K562 (cell line): ENCODE measurements at regions not wholly inside any gene's neighbourhood (a gene's known extent, or its start where the extent isn't known, plus 50 kb on each side); places are given as distances from the start of the nearest gene placed in this dataset.
A peak's percentile ranks its signal among the peaks of the same experiment; 100 is the strongest.

Source experiments
- ATAC-seq: fragments of 200-7000 bp; cut with Tn5 transposase; 3 replicates; pipeline ENCODE4 v1.9.1; 2020; ENCODE audit warnings: moderate library complexity
- BruUV-seq: library from RNA; stranded (reverse); fragments of 400-500 nt; replicated peaks from 2 replicates; lab custom pipeline; 2021; lab: Mats Ljungman, UMichigan
- CTCF ChIA-PET: fragments of 300-600 bp; formaldehyde crosslinking; extraction: SDS; loops from one replicate; lab custom pipeline; 2021; ENCODE audit warnings: low intra/inter-chr PET ratio; lab: Yijun Ruan, JAX
- POLR2A ChIA-PET: fragments of 300-600, 350-650 bp; sonication (Branson Sonifier 250); formaldehyde crosslinking; extraction: SDS; loops from one replicate; lab custom pipeline; 2021; ENCODE audit warnings: antibody characterized with exemption, inconsistent platforms; lab: Yijun Ruan, JAX
- DNase-seq, 4 experiments: peaks; one replicate each; pipeline versions ENCODE4 v3.0.0 to v3.0.0-alpha.2; 2011 to 2018; ENCODE audit warnings: low spot score in 3 of 4, mixed read lengths in 3 of 4; ENCODE audit errors: extremely low read depth in 1 of 4
- FAIRE-seq: peaks from 2 replicates; lab custom pipeline; 2011; peaks lifted over from hg19 to GRCh38; lab: Jason Lieb, UNC
- H2AFZ ChIP-seq: 2 replicates; pipeline ENCODE4 v1.6.0; 2011; ENCODE audit warnings: low read depth, low read length, control low read depth, inconsistent platforms
- H3K27ac ChIP-seq: fragments of 200-600 bp; 3 replicates; pipeline ENCODE4 v1.8.0; 2011; ENCODE audit warnings: low read depth, mild to moderate bottlenecking, control low read depth, inconsistent platforms, low read length, moderate library complexity, mixed read lengths; ENCODE audit errors: extremely low read depth
- H3K27me3 ChIP-seq, 2 experiments: fragments of 300-600 bp in 1 of 2; 2 replicates in 1 of 2; 3 replicates in 1 of 2; pipeline versions ENCODE4 v1.6.0 to v1.8.0; 2011; ENCODE audit warnings: inconsistent platforms in 2 of 2, low read length in 2 of 2, mild to moderate bottlenecking in 1 of 2, mixed read lengths in 1 of 2, moderate library complexity in 1 of 2; ENCODE audit not compliant: control insufficient read depth in 2 of 2, insufficient read depth in 2 of 2
- H3K36me3 ChIP-seq: fragments of 300-600 bp; 3 replicates; pipeline ENCODE4 v1.8.0; 2011; ENCODE audit warnings: mild to moderate bottlenecking, low read length, inconsistent platforms; ENCODE audit not compliant: control insufficient read depth, insufficient read depth
- H3K4me1 ChIP-seq, 2 experiments: fragments of 200-600 bp in 1 of 2; replicated peaks in 1 of 2; 2 replicates in 1 of 2; 3 replicates in 1 of 2; pipeline versions ENCODE4 v1.5.1 to v1.8.0; 2011; ENCODE audit warnings: inconsistent platforms in 2 of 2, low read length in 2 of 2, mild to moderate bottlenecking in 1 of 2, mixed read lengths in 1 of 2, moderate library complexity in 1 of 2; ENCODE audit not compliant: control insufficient read depth in 2 of 2, insufficient read depth in 2 of 2
- H3K4me2 ChIP-seq: 2 replicates; pipeline ENCODE4 v1.6.1; 2011; ENCODE audit warnings: low read length, control low read depth, inconsistent platforms, mixed read lengths; ENCODE audit not compliant: insufficient read depth
- H3K4me3 ChIP-seq: fragments of 200-600 bp; sonication (generic), shearing (Covaris generic); 2 replicates; pipeline ENCODE4 v1.5.1; 2016; ENCODE audit warnings: control low read depth, inconsistent platforms
- H3K79me2 ChIP-seq: fragments of 200-600 bp; 3 replicates; pipeline ENCODE4 v1.8.0; 2011; ENCODE audit warnings: low read length, inconsistent platforms; ENCODE audit not compliant: control insufficient read depth, insufficient read depth
- H3K9ac ChIP-seq, 2 experiments: 2 replicates each; pipeline versions ENCODE4 v1.6.0 to v1.6.1; 2011; ENCODE audit warnings: low read depth in 2 of 2, low read length in 2 of 2, control low read depth in 1 of 2, inconsistent platforms in 1 of 2, mild to moderate bottlenecking in 1 of 2, mixed read lengths in 1 of 2; ENCODE audit not compliant: insufficient read depth in 1 of 2
- H3K9me1 ChIP-seq: one replicate; pipeline ENCODE4 v1.6.0; 2011; ENCODE audit warnings: inconsistent platforms, mild to moderate bottlenecking, low read length, moderate library complexity; ENCODE audit not compliant: control insufficient read depth, insufficient read depth
- H3K9me3 ChIP-seq: replicated peaks from 2 replicates; pipeline ENCODE4 v1.5.1; 2011; ENCODE audit warnings: low read depth, low read length, inconsistent platforms; ENCODE audit not compliant: control insufficient read depth, insufficient read depth
- H4K20me1 ChIP-seq: replicated peaks from 2 replicates; pipeline ENCODE4 v1.6.1; 2011; ENCODE audit warnings: low read length, inconsistent platforms, mixed read lengths; ENCODE audit not compliant: control insufficient read depth, insufficient read depth
- CSDE1 ChIP-seq, 2 experiments: fragments of 450-650 bp; IDR thresholded peaks; 2 replicates each; pipeline ENCODE4 v1.6.1; 2016; ENCODE audit warnings: mild to moderate bottlenecking in 1 of 2
- DPF2 ChIP-seq: fragments of 450-650 bp; IDR thresholded peaks from 2 replicates; pipeline ENCODE4 v1.6.1; 2016
- FOSL1 ChIP-seq: fragments of 200-800 bp; sonication (Bioruptor generic); conservative IDR thresholded peaks from 2 replicates; pipeline ENCODE4 v1.6.1; 2016; ENCODE audit warnings: missing genetic modification characterization, missing compliant biosample characterization
- TRIM28 ChIP-seq: fragments of 450-650 bp; IDR thresholded peaks from 2 replicates; pipeline ENCODE4 v1.6.1; 2017
- ZNF143 ChIP-seq: sonication (generic); formaldehyde crosslinking; IDR thresholded peaks from 2 replicates; pipeline ENCODE4 v1.9.0; 2022; ENCODE audit warnings: mild to moderate bottlenecking, missing genetic modification reagents
- WGBS: fragments of 100-300 bp; shearing (Covaris generic); methylation state at CpG from one replicate; pipeline ENCODE4 v1.1.6; 2016; ENCODE audit warnings: low coverage, mixed read lengths; ENCODE audit not compliant: insufficient coverage; ENCODE audit errors: missing lambda C conversion rate; 5-methylcytosine and 5-hydroxymethylcytosine counted together
- in situ Hi-C: fragments of 300-500 bp; cut with MboI; formaldehyde crosslinking; loops from 4 replicates; pipeline ENCODE4 v1.15.0; 2018; ENCODE audit warnings: inconsistent platforms, mixed read lengths
- intact Hi-C: fragments of 100-400 bp; cut with micrococcal nuclease; formaldehyde crosslinking; loops from 2 replicates; pipeline ENCODE4 v1.14.2; 2022
- TF ChIP-seq, protein P1 (sequence below), 2 experiments: fragments of 450-650 bp; IDR thresholded peaks; 2 replicates each; pipeline ENCODE4 v1.6.1; 2016; ENCODE audit warnings: mild to moderate bottlenecking in 2 of 2, borderline replicate concordance in 1 of 2, low read depth in 1 of 2, moderate library complexity in 1 of 2
- TF ChIP-seq, protein P2 (sequence below): fragments of 250-450 bp; sonication (Bioruptor Pico); IDR thresholded peaks from 2 replicates; pipeline ENCODE4 v1.5.0; 2020; ENCODE audit warnings: mild to moderate bottlenecking

DNA sequence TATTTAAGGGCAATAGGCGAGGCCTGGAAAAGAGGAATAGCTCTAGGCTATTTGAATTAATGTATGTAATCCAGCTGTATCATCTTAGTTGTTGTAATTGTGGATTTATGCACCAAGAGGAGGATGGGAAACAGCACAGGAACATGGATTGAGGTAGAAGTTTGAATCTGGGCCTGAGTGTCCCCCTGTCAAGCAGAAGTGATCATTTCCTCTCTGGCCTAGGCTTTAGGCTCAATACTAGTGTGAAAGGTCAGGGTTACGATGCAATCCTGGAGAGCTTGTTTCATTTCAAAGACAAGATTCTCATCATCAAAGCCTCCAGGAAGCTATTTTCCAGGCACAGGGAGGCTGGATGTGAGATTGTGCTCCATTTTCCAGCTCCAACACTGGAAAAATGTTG is 77.9 kb upstream of the HSD17B12 start:
- Histone ChIP-seq H4K20me1 (no peaks in the 10 kb centered on the region; the same call in 1 of the 2 replicates), H3K79me2 (no peaks in the 10 kb centered on the region), H3K36me3 (no peaks in the 10 kb centered on the region), H3K27me3 (peaks cover under 1 to 3% of the 10 kb centered on the region in 2 experiments; a peak in 2 of 5 replicates), H3K27ac (no peak overlapping the region), H3K9ac (no peak overlapping the region), H3K4me2 (no peak overlapping the region), H2AFZ (no peak overlapping the region), H3K9me1 (no peaks in the 10 kb centered on the region), H3K4me3 (no peak overlapping the region), H3K4me1 (no peaks in the 10 kb centered on the region), H3K9me3 (no peaks in the 10 kb centered on the region)
- no peak for DNase-seq
- no TSS peak for BruUV-seq
- ChIA-PET POLR2A (no interaction called here), CTCF (no interaction called here)
- ATAC-seq, result no peak
- no peak for TF ChIP-seq DPF2
- TF ChIP-seq CSDE1 (IDR thresholded peaks at IDR 0.05), result no peak
- no peak for FAIRE-seq
- intact Hi-C loops (no loop called here), in situ Hi-C loops (no loop called here)
- WGBS, result 0% methylated on average over 2 of the region's 2 CpGs

DNA sequence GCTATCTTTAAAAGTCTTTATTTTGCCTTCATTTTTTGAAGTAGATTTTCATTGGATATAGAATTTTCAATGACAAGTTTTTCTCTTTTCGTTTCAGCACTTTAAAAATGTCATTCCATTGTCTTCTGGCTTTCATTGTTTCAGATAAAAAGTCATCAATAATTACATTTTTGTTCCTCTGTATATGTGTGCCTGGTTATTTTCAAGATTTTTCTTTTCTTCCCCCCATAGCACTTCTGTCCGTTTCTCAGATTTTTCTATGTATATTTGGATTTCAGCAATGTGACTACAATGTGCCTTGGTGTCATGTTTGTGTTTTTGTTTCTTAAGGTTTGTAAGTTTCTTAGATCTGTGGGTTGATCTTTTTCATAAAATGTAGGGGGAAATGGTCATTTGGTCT is 66.3 kb upstream of the HSD17B12 start:
- 0% methylated on average over 2 of the region's 2 CpGs for WGBS
- CTCF ChIA-PET, result no interaction called here
- intact Hi-C loops (no loop called here), in situ Hi-C loops (no loop called here)
- no TSS peak for BruUV-seq
- no peaks in the 10 kb centered on the region for H4K20me1 ChIP-seq
- H3K9me3 ChIP-seq, result no peaks in the 10 kb centered on the region
- no peak overlapping the region for H2AFZ ChIP-seq
- no peaks in the 10 kb centered on the region for H3K36me3 ChIP-seq
- ATAC-seq, result no peak
- H3K4me2 ChIP-seq, result no peak overlapping the region
- no peak for DNase-seq
- no peak overlapping the region for H3K4me3 ChIP-seq
- no peaks in the 10 kb centered on the region for H3K27me3 ChIP-seq
- no peak overlapping the region for H3K9ac ChIP-seq
- FAIRE-seq, result no peak
- no peaks in the 10 kb centered on the region for H3K9me1 ChIP-seq
- H3K79me2 ChIP-seq, result no peaks in the 10 kb centered on the region
- POLR2A ChIA-PET, result no interaction called here
- no peaks in the 10 kb centered on the region for H3K4me1 ChIP-seq
- H3K27ac ChIP-seq, result no peak overlapping the region
- no peak for TF ChIP-seq FOSL1
- TF ChIP-seq, protein P1, sequence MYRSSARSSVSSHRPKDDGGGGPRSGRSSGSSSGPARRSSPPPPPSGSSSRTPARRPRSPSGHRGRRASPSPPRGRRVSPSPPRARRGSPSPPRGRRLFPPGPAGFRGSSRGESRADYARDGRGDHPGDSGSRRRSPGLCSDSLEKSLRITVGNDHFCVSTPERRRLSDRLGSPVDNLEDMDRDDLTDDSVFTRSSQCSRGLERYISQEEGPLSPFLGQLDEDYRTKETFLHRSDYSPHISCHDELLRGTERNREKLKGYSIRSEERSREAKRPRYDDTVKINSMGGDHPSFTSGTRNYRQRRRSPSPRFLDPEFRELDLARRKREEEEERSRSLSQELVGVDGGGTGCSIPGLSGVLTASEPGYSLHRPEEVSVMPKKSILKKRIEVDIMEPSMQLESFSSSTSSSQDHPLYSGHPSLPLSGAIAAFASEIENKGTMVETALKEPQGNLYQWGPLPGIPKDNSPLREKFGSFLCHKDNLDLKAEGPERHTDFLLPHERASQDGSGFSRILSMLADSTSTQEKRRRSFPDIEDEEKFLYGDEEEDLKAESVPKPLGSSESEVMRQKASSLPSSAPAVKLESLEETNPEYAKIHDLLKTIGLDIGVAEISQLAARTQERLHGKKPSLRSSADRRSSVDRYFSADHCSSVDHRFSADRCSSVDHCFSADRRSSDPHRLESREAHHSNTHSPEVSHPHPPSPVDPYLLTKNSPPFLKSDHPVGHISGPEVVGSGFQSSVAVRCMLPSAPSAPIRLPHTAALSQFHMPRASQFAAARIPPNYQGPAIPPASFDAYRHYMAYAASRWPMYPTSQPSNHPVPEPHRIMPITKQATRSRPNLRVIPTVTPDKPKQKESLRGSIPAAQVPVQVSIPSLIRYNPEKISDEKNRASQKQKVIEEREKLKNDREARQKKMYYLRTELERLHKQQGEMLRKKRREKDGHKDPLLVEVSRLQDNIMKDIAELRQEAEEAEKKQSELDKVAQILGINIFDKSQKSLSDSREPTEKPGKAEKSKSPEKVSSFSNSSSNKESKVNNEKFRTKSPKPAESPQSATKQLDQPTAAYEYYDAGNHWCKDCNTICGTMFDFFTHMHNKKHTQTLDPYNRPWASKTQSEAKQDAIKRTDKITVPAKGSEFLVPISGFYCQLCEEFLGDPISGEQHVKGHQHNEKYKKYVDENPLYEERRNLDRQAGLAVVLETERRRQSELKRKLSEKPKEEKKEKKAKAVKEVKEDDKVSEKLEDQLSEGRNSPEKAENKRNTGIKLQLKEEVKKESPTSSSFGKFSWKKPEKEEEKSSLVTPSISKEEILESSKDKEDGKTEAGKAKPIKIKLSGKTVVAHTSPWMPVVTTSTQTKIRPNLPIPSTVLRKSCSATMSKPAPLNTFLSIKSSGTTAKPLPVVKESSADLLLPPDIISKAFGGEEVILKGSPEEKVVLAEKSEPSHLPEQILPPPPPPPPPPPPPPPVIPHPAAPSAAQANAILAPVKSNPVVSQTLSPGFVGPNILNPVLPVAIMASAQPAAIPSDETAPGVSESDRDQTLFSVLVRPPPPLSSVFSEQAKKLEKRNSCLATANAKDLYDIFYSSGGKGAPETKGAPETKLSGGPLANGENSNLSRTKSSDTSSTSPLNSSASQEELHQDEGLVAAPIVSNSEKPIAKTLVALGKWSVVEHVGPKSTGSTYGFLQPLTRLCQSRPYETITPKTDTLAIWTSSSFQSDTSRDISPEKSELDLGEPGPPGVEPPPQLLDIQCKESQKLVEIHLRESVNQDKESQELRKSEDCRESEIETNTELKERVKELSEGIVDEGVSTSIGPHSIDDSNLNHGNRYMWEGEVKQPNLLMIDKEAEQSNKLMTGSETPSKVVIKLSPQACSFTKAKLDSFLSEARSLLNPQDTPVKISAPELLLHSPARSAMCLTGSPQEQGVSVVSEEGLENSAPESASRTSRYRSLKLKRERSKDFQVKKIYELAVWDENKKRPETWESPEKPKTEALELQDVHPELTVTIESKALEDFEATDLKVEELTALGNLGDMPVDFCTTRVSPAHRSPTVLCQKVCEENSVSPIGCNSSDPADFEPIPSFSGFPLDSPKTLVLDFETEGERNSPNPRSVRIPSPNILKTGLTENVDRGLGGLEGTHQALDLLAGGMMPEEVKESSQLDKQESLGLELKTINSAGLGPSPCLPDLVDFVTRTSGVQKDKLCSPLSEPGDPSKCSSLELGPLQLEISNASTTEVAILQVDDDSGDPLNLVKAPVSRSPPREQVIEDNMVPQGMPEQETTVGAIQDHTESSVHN (IDR thresholded peaks at IDR 0.05; ENCODE audit: borderline replicate concordance in 1 of 2, low read depth in 1 of 2), result no peak
- TF ChIP-seq TRIM28, result peak; percentile 90
- TF ChIP-seq, protein P2, sequence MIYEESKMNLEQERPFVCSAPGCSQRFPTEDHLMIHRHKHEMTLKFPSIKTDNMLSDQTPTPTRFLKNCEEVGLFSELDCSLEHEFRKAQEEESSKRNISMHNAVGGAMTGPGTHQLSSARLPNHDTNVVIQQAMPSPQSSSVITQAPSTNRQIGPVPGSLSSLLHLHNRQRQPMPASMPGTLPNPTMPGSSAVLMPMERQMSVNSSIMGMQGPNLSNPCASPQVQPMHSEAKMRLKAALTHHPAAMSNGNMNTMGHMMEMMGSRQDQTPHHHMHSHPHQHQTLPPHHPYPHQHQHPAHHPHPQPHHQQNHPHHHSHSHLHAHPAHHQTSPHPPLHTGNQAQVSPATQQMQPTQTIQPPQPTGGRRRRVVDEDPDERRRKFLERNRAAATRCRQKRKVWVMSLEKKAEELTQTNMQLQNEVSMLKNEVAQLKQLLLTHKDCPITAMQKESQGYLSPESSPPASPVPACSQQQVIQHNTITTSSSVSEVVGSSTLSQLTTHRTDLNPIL, result no peak
- no peak for TF ChIP-seq ZNF143 (CRISPR knock-in tag)
